Gastrocnemius medialis (tissue), 4 donors: ENCODE measurements at regions not wholly inside any gene's neighbourhood (a gene's known extent, or its start where the extent isn't known, plus 50 kb on each side); places are given as distances from the start of the nearest gene placed in this dataset.

Experiments
- ATAC-seq, 2 donors: fragments of 150-250 bp; one replicate each; pipeline ENCODE4 v1.9.1; 2016
- DNase-seq, 2 donors: peaks; one replicate each; pipeline ENCODE4 v3.0.0-alpha.2; 2019
- H3K27ac ChIP-seq, 4 donors: fragments of 200-600 bp; sonication (generic); 1 replicate in 1 of 4; 2 replicates in 3 of 4; pipeline ENCODE4 v1.5.1; 2016 to 2018; ENCODE audit warnings: mild to moderate bottlenecking in 2 of 4, moderate library complexity in 1 of 4
- H3K27me3 ChIP-seq, 3 donors: fragments of 200-600 bp; sonication (generic) in 2 of 3; 1 replicate in 1 of 3; 2 replicates in 2 of 3; pipeline versions ENCODE4 v1.5.1 to v1.6.0; 2016 to 2019; ENCODE audit warnings: mild to moderate bottlenecking in 1 of 3, moderate library complexity in 1 of 3
- H3K36me3 ChIP-seq, 2 donors: fragments of 200-600 bp; sonication (generic) in 1 of 2; one replicate each; pipeline ENCODE4 v1.5.1; 2017 to 2018
- H3K4me1 ChIP-seq, 2 donors: fragments of 200-600 bp; sonication (generic) in 1 of 2; one replicate each; pipeline ENCODE4 v1.5.1; 2016 to 2017; ENCODE audit warnings: mild to moderate bottlenecking in 2 of 2
- H3K4me3 ChIP-seq, 4 donors: fragments of 200-600 bp; sonication (generic) in 3 of 4; 1 replicate in 1 of 4; 2 replicates in 3 of 4; pipeline ENCODE4 v1.5.1; 2016 to 2019; ENCODE audit warnings: mild to moderate bottlenecking in 2 of 4
- H3K9me3 ChIP-seq, 3 donors: fragments of 200-600 bp; sonication (generic) in 2 of 3; 1 replicate in 1 of 3; 2 replicates in 2 of 3; pipeline ENCODE4 v1.5.1; 2016 to 2019
- CTCF ChIP-seq, 5 experiments: fragments of 450-650 bp in 3 of 5; fragments of 200-600 bp in 2 of 5; sonication (generic) in 2 of 5; IDR thresholded peaks in 4 of 5; conservative IDR thresholded peaks in 1 of 5; 1 replicate in 4 of 5; 2 replicates in 1 of 5; pipeline ENCODE4 v1.5.1; 2016 to 2019; ENCODE audit warnings: antibody characterized with exemption in 5 of 5, mild to moderate bottlenecking in 3 of 5, moderate library complexity in 3 of 5
- POLR2A ChIP-seq, 2 donors: fragments of 450-650 bp; IDR thresholded peaks; one replicate each; pipeline ENCODE4 v1.6.1; 2017; ENCODE audit warnings: antibody characterized with exemption in 2 of 2, mild to moderate bottlenecking in 2 of 2, moderate library complexity in 2 of 2
- in situ Hi-C, 4 donors: fragments of 200-750 bp; cut with MboI; loops; one replicate each; pipeline versions ENCODE4 v1.15.0 to v1.8.0; 2017; ENCODE audit warnings: low sequenced_read_pairs in 4 of 4
- intact Hi-C: fragments of 100-400 bp; cut with DNase I; formaldehyde crosslinking; loops from one replicate; pipeline ENCODE4 v1.15.1; 2023; ENCODE audit warnings: low total_unique reads

GRCh38 chr11:122229078-122229477, 113.1 kb upstream of the BLID start:
- TF ChIP-seq CTCF (IDR thresholded peaks at IDR 0.05 in 4 of 5, conservative IDR thresholded peaks at IDR 0.05 in 1 of 5): no peak
- TF ChIP-seq POLR2A (IDR thresholded peaks at IDR 0.05): no peak
- ATAC-seq: peak in 1 of 2 donors; percentile 41

GRCh38 chr11:122226810-122227379, 110.9 kb upstream of the BLID start:
- no peaks in the 10 kb centered on the region for H3K9me3 ChIP-seq
- no peaks in the 10 kb centered on the region for H3K27me3 ChIP-seq
- DNase-seq (no peak), ATAC-seq (peak in 1 of 2 donors; percentile 39)
- no peaks in the 10 kb centered on the region for H3K36me3 ChIP-seq
- intact Hi-C loops (no loop called here), in situ Hi-C loops (no loop called here)
- no peak overlapping the region for H3K27ac ChIP-seq
- peaks cover 5 to 11% of the 10 kb centered on the region in 2 donors for H3K4me1 ChIP-seq
- H3K4me3 ChIP-seq: no peak overlapping the region
- no peak for TF ChIP-seq CTCF (IDR thresholded peaks at IDR 0.05 in 4 of 5, conservative IDR thresholded peaks at IDR 0.05 in 1 of 5)
- TF ChIP-seq POLR2A (IDR thresholded peaks at IDR 0.05): no peak

More at GRCh38 chr11:122229078-122229477, 113.1 kb upstream of the BLID start:
- Histone ChIP-seq H3K36me3 (no peaks in the 10 kb centered on the region), H3K9me3 (no peaks in the 10 kb centered on the region), H3K27me3 (no peaks in the 10 kb centered on the region), H3K4me3 (no peak overlapping the region), H3K4me1 (peaks cover 10 to 18% of the 10 kb centered on the region in 2 donors), H3K27ac (peak overlapping the region in 3 of 4 donors; percentile 23 to 51 (median 48))
- no peak for DNase-seq
- in situ Hi-C loops: no loop called here
- intact Hi-C loops: no loop called here

GRCh38 chr11:122224867-122225266, 108.9 kb upstream of the BLID start:
- Histone ChIP-seq H3K36me3 (no peaks in the 10 kb centered on the region), H3K4me1 (peaks cover 5 to 11% of the 10 kb centered on the region in 2 donors), H3K27ac (no peak overlapping the region), H3K9me3 (no peaks in the 10 kb centered on the region), H3K4me3 (no peak overlapping the region), H3K27me3 (no peaks in the 10 kb centered on the region)
- TF ChIP-seq POLR2A (IDR thresholded peaks at IDR 0.05): no peak
- TF ChIP-seq CTCF (IDR thresholded peaks at IDR 0.05 in 4 of 5, conservative IDR thresholded peaks at IDR 0.05 in 1 of 5): no peak
- in situ Hi-C loops: no loop called here
- DNase-seq (no peak), ATAC-seq (no peak)
- intact Hi-C loops: no loop called here

- no peaks in the 10 kb centered on the region for H3K36me3 ChIP-seq
- no peak for ATAC-seq
- in situ Hi-C loops: no loop called here
- TF ChIP-seq CTCF (IDR thresholded peaks at IDR 0.05 in 4 of 5, conservative IDR thresholded peaks at IDR 0.05 in 1 of 5): no peak
- no peak for TF ChIP-seq POLR2A (IDR thresholded peaks at IDR 0.05)
- intact Hi-C loops: no loop called here
- H3K4me3 ChIP-seq: no peak overlapping the region
- DNase-seq: no peak
- peaks cover 8 to 14% of the 10 kb centered on the region in 2 donors for H3K4me1 ChIP-seq
- no peaks in the 10 kb centered on the region for H3K27me3 ChIP-seq
- no peaks in the 10 kb centered on the region for H3K9me3 ChIP-seq
- H3K27ac ChIP-seq: no peak overlapping the region
Observed at GRCh38 chr11:122220321-122220720, 104.3 kb upstream of the BLID start.

GRCh38 chr11:122219791-122220190, 103.8 kb upstream of the BLID start:
- TF ChIP-seq CTCF (IDR thresholded peaks at IDR 0.05 in 4 of 5, conservative IDR thresholded peaks at IDR 0.05 in 1 of 5) (no peak), POLR2A (IDR thresholded peaks at IDR 0.05) (no peak)

More at GRCh38 chr11:122219791-122220190, 103.8 kb upstream of the BLID start:
- Histone ChIP-seq H3K4me1 (peaks cover 8 to 20% of the 10 kb centered on the region in 2 donors), H3K27me3 (no peaks in the 10 kb centered on the region), H3K27ac (no peak overlapping the region), H3K36me3 (no peaks in the 10 kb centered on the region), H3K4me3 (no peak overlapping the region), H3K9me3 (no peaks in the 10 kb centered on the region)
- DNase-seq (no peak), ATAC-seq (no peak)
- intact Hi-C loops: loop anchor here (5.0 kb wide), 1 partner anchor 138 kb away; no protein-coding TSS in a partner anchor
- in situ Hi-C loops: loop anchor here (5.0 to 10.0 kb wide), 4 partner anchors 145 to 288 kb away; no protein-coding TSS in a partner anchor
